ENCODE measurements at regions not wholly inside any gene's neighbourhood (a gene's known extent, or its start where the extent isn't known, plus 50 kb on each side); places are given as distances from the start of the nearest gene placed in this dataset.

- TF ChIP-seq, protein P1, sequence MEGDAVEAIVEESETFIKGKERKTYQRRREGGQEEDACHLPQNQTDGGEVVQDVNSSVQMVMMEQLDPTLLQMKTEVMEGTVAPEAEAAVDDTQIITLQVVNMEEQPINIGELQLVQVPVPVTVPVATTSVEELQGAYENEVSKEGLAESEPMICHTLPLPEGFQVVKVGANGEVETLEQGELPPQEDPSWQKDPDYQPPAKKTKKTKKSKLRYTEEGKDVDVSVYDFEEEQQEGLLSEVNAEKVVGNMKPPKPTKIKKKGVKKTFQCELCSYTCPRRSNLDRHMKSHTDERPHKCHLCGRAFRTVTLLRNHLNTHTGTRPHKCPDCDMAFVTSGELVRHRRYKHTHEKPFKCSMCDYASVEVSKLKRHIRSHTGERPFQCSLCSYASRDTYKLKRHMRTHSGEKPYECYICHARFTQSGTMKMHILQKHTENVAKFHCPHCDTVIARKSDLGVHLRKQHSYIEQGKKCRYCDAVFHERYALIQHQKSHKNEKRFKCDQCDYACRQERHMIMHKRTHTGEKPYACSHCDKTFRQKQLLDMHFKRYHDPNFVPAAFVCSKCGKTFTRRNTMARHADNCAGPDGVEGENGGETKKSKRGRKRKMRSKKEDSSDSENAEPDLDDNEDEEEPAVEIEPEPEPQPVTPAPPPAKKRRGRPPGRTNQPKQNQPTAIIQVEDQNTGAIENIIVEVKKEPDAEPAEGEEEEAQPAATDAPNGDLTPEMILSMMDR (IDR thresholded peaks at IDR 0.05), result no peak
- TF ChIP-seq SIN3A (IDR thresholded peaks at IDR 0.05; ENCODE audit: borderline replicate concordance, insufficient read depth, low read depth, low read length) (no peak), POLR2AphosphoS5 (IDR thresholded peaks at IDR 0.05; ENCODE audit: low read depth, low read length) (no peak), TCF7L2 (IDR thresholded peaks at IDR 0.05; ENCODE audit: low read depth, low read length) (no peak)
- TF ChIP-seq, protein P2, sequence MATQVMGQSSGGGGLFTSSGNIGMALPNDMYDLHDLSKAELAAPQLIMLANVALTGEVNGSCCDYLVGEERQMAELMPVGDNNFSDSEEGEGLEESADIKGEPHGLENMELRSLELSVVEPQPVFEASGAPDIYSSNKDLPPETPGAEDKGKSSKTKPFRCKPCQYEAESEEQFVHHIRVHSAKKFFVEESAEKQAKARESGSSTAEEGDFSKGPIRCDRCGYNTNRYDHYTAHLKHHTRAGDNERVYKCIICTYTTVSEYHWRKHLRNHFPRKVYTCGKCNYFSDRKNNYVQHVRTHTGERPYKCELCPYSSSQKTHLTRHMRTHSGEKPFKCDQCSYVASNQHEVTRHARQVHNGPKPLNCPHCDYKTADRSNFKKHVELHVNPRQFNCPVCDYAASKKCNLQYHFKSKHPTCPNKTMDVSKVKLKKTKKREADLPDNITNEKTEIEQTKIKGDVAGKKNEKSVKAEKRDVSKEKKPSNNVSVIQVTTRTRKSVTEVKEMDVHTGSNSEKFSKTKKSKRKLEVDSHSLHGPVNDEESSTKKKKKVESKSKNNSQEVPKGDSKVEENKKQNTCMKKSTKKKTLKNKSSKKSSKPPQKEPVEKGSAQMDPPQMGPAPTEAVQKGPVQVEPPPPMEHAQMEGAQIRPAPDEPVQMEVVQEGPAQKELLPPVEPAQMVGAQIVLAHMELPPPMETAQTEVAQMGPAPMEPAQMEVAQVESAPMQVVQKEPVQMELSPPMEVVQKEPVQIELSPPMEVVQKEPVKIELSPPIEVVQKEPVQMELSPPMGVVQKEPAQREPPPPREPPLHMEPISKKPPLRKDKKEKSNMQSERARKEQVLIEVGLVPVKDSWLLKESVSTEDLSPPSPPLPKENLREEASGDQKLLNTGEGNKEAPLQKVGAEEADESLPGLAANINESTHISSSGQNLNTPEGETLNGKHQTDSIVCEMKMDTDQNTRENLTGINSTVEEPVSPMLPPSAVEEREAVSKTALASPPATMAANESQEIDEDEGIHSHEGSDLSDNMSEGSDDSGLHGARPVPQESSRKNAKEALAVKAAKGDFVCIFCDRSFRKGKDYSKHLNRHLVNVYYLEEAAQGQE (IDR thresholded peaks at IDR 0.05; ENCODE audit: insufficient read depth in 1 of 2, low read depth in 2 of 2, low read length in 1 of 2), result no peak
These were observed 311.9 kb upstream of the ACO1 start for GRCh38 chr9:32072570-32072969.
